Spleen (tissue), 7 donors: ENCODE measurements at regions not wholly inside any gene's neighbourhood (a gene's known extent, or its start where the extent isn't known, plus 50 kb on each side); places are given as distances from the start of the nearest gene placed in this dataset.

ENCODE experiments used
- CTCF ChIP-seq, 11 experiments: fragments of 200-600 bp in 7 of 11; fragments of 450-650 bp in 4 of 11; sonication (generic) in 4 of 11; IDR thresholded peaks in 8 of 11; conservative IDR thresholded peaks in 3 of 11; 1 replicate in 7 of 11; 2 replicates in 4 of 11; pipeline versions ENCODE4 v1.4.0 to v1.8.0; 2016 to 2021; ENCODE audit warnings: antibody characterized with exemption in 11 of 11, inconsistent platforms in 4 of 11, mild to moderate bottlenecking in 1 of 11
- POLR2A ChIP-seq, 3 donors: fragments of 450-650 bp; IDR thresholded peaks; one replicate each; pipeline ENCODE4 v1.5.1; 2017; ENCODE audit warnings: antibody characterized with exemption in 3 of 3, mild to moderate bottlenecking in 1 of 3
- donor health status: DM: no; HTN: no; CAD: no; lungs with moderate emphysema.
- donor health status: DM: no; HTN: no; CAD: no.
- donor health status: DM: no; HTN: no; CAD: no.

DNA sequence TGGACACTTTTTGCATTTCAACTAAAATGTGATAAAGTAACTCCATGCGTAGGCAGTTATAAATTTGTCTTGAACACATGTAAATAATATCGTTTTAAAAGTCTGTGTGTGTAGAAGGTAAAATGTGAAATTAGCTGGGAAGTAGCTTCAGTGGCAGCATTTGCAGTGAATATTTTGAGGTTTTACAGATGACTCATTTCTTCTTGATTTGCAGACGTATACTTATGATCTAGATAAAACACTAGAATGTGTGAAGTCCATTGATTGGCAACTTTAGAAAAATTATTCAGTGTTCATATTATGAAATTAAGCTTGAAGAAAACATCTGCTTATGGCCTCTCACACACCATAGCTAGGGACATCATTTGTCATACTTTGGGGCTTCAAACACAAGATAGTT lies 788.6 kb upstream of the NOVA1 start:
- TF ChIP-seq CTCF (IDR thresholded peaks at IDR 0.05 in 8 of 11, conservative IDR thresholded peaks at IDR 0.05 in 3 of 11): no peak
- TF ChIP-seq POLR2A (IDR thresholded peaks at IDR 0.05): no peak
